NB4 (cell line): ENCODE measurements at regions not wholly inside any gene's neighbourhood (a gene's known extent, or its start where the extent isn't known, plus 50 kb on each side); places are given as distances from the start of the nearest gene placed in this dataset.
"Not testable (repeated sequence)": the region's sequence is repeated elsewhere in the genome, so short reads cannot be mapped to it uniquely, and the experiment has no call there.

Source experiments
- CTCF ChIP-seq: IDR thresholded peaks from one replicate; pipeline ENCODE4 v1.5.1; 2012; ENCODE audit warnings: low read depth, low read length
- MYC ChIP-seq: IDR thresholded peaks from 2 replicates; pipeline ENCODE4 v1.6.1; 2011; ENCODE audit warnings: low read depth, low read length

- not testable (repeated sequence) for TF ChIP-seq MYC, CTCF
Observed at GRCh38 chr4:53699310-53699709, 108.0 kb upstream of the LNX1 start.
